Transverse colon (tissue), 4 donors: ENCODE measurements at regions not wholly inside any gene's neighbourhood (a gene's known extent, or its start where the extent isn't known, plus 50 kb on each side); places are given as distances from the start of the nearest gene placed in this dataset.

Experiments
- DNase-seq: peaks from one replicate; pipeline ENCODE4 v3.0.0-alpha.2; 2019
- H3K27ac ChIP-seq, 4 donors: fragments of 200-600 bp; sonication (generic); 2 replicates each; pipeline ENCODE4 v1.5.1; 2016 to 2018; ENCODE audit warnings: inconsistent platforms in 4 of 4
- H3K27me3 ChIP-seq: fragments of 200-600 bp; sonication (generic); 2 replicates; pipeline ENCODE4 v1.5.1; 2017; ENCODE audit warnings: inconsistent platforms
- H3K36me3 ChIP-seq, 4 donors: fragments of 200-600 bp; sonication (generic); 2 replicates each; pipeline ENCODE4 v1.5.1; 2017 to 2019; ENCODE audit warnings: inconsistent platforms in 4 of 4
- H3K4me1 ChIP-seq, 4 donors: fragments of 200-600 bp; sonication (generic); 2 replicates each; pipeline ENCODE4 v1.5.1; 2017 to 2020; ENCODE audit warnings: inconsistent platforms in 4 of 4
- H3K4me3 ChIP-seq, 4 donors: fragments of 200-600 bp; sonication (generic); 1 replicate in 1 of 4; 2 replicates in 3 of 4; pipeline versions ENCODE4 v1.5.1 to v1.6.1; 2017 to 2019; ENCODE audit warnings: inconsistent platforms in 4 of 4
- H3K9me3 ChIP-seq, 2 donors: fragments of 200-600 bp; sonication (generic); 2 replicates each; pipeline ENCODE4 v1.5.1; 2017 to 2019; ENCODE audit warnings: inconsistent platforms in 2 of 2
- EP300 ChIP-seq: sonication (generic); formaldehyde crosslinking; IDR thresholded peaks from one replicate; pipeline ENCODE4 v1.6.1; 2017; ENCODE audit warnings: antibody characterized with exemption, low read depth
- POLR2A ChIP-seq: fragments of 450-650 bp; IDR thresholded peaks from one replicate; pipeline ENCODE4 v1.6.1; 2016; ENCODE audit warnings: antibody characterized with exemption, mild to moderate bottlenecking, moderate library complexity
- POLR2AphosphoS5 ChIP-seq, 3 donors: sonication (generic); formaldehyde crosslinking; IDR thresholded peaks; one replicate each; pipeline ENCODE4 v1.6.1; 2016; ENCODE audit warnings: antibody characterized with exemption in 3 of 3
- WGBS, 2 donors: methylation state at CpG; one replicate each; pipeline ENCODE4 v1.1.5; 2018; ENCODE audit warnings: low coverage in 1 of 2; 5-methylcytosine and 5-hydroxymethylcytosine counted together
- in situ Hi-C, 4 donors: fragments of 200-750 bp; cut with MboI; loops; one replicate each; pipeline versions ENCODE4 v1.15.0 to v1.15.1; 2017; ENCODE audit warnings: low sequenced_read_pairs in 3 of 4, low pct_ligation_motif_present in 1 of 4, low pct_unique_long_range_greater_than_20kb in 1 of 4
- intact Hi-C: fragments of 100-400 bp; cut with DNase I; formaldehyde crosslinking; loops from one replicate; pipeline ENCODE4 v1.15.1; 2023; ENCODE audit warnings: low total_unique reads
- TF ChIP-seq, protein P1 (sequence below), 5 experiments: fragments of 200-600 bp in 3 of 5; fragments of 450-650 bp in 2 of 5; sonication (generic) in 3 of 5; IDR thresholded peaks; 1 replicate in 2 of 5; 2 replicates in 3 of 5; pipeline ENCODE4 v1.5.1; 2016 to 2017; ENCODE audit warnings: antibody characterized with exemption in 5 of 5, inconsistent platforms in 3 of 5, mild to moderate bottlenecking in 2 of 5, moderate library complexity in 1 of 5

DNA sequence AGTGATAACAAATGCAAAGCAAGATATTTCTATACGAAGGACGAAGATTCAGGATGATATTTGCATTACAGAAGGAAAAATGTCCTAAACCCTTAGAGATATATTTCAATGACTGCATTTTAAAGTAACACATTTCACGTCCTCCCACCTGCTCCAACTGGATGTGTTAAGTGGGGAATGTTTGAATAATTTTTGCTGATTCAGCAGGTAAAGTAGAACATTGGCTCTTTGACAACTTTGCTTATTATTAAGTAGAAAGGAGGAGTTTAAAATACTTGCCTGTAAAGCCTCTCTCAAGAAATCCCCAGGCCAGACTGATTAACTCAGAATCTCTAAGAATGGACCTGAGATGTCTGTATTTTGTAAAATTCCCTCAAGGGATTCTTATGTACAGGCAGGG, 1165.2 kb upstream of the PRKX start:
- Histone ChIP-seq H3K36me3 (no peaks in the 10 kb centered on the region), H3K27ac (no peak overlapping the region), H3K9me3 (no peaks in the 10 kb centered on the region), H3K4me1 (no peaks in the 10 kb centered on the region), H3K27me3 (no peaks in the 10 kb centered on the region), H3K4me3 (no peak overlapping the region)
- WGBS, 2 donors = 78% methylated on average over 3 of the region's 3 CpGs; no CpG with 5 or more reads in 1 of the 2 donors
- in situ Hi-C loops (no loop called here), intact Hi-C loops (no loop called here)
- no peak for TF ChIP-seq POLR2A
- DNase-seq = no peak

DNA sequence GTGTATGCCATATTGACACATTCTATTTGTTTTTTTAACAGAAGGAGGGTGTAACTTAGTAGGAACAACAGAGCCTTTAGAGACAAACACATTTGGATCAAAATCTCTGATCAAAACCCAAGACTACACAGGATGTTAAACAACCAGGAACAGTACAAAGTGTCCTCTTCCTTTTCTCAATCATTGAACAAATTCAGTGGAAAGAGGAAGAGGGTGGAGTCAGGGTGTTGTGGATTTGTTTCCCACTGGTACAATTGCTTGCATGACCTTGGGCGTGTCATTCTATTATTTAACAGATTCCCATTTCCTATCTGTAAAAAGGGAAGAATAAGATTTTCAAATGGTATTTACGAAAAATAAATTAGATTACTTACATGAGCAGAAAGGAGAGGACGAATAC, 1162.8 kb upstream of the PRKX start:
- Histone ChIP-seq H3K4me3 (no peak overlapping the region), H3K9me3 (no peaks in the 10 kb centered on the region), H3K27ac (no peak overlapping the region), H3K36me3 (no peaks in the 10 kb centered on the region), H3K27me3 (no peaks in the 10 kb centered on the region), H3K4me1 (no peaks in the 10 kb centered on the region)
- in situ Hi-C loops (no loop called here), intact Hi-C loops (no loop called here)
- WGBS, 2 donors = 65 to 83% methylated on average over 3 of the region's 3 CpGs
- no peak for DNase-seq
- TF ChIP-seq EP300 (no peak), POLR2A (no peak), POLR2AphosphoS5 (IDR thresholded peaks at IDR 0.05) (no peak)
- TF ChIP-seq, protein P1, sequence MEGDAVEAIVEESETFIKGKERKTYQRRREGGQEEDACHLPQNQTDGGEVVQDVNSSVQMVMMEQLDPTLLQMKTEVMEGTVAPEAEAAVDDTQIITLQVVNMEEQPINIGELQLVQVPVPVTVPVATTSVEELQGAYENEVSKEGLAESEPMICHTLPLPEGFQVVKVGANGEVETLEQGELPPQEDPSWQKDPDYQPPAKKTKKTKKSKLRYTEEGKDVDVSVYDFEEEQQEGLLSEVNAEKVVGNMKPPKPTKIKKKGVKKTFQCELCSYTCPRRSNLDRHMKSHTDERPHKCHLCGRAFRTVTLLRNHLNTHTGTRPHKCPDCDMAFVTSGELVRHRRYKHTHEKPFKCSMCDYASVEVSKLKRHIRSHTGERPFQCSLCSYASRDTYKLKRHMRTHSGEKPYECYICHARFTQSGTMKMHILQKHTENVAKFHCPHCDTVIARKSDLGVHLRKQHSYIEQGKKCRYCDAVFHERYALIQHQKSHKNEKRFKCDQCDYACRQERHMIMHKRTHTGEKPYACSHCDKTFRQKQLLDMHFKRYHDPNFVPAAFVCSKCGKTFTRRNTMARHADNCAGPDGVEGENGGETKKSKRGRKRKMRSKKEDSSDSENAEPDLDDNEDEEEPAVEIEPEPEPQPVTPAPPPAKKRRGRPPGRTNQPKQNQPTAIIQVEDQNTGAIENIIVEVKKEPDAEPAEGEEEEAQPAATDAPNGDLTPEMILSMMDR (IDR thresholded peaks at IDR 0.05) = no peak

DNA sequence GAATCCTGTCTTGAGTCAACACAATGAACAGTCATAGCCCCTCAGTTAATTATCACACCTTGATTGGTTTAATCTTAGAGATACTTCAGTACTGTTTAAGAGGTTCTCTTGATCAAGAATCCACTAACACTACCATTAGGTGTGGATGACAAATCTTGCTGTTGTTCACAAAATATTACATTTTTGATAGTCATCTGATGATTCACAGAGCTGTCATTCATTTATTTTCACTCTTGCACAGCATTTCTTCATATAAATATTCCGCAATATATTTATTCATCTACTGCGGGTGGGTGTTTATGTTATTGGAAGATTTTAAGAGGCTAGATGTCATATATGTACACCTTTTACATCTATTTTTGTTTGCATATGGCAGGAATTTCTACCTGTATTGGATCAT, 1138.1 kb upstream of the PRKX start:
- no peaks in the 10 kb centered on the region for H3K36me3 ChIP-seq
- DNase-seq = no peak
- 80 to 85% methylated on average over 1 to 2 of the region's 2 CpGs for WGBS, 2 donors
- no peaks in the 10 kb centered on the region for H3K27me3 ChIP-seq
- in situ Hi-C loops = no loop called here
- TF ChIP-seq POLR2A (no peak), POLR2AphosphoS5 (IDR thresholded peaks at IDR 0.05) (no peak), EP300 (no peak)
- TF ChIP-seq, protein P1 (IDR thresholded peaks at IDR 0.05) = no peak
- H3K4me3 ChIP-seq = no peak overlapping the region
- H3K9me3 ChIP-seq = no peaks in the 10 kb centered on the region
- H3K4me1 ChIP-seq = no peaks in the 10 kb centered on the region
- intact Hi-C loops = no loop called here
- H3K27ac ChIP-seq = no peak overlapping the region

DNA sequence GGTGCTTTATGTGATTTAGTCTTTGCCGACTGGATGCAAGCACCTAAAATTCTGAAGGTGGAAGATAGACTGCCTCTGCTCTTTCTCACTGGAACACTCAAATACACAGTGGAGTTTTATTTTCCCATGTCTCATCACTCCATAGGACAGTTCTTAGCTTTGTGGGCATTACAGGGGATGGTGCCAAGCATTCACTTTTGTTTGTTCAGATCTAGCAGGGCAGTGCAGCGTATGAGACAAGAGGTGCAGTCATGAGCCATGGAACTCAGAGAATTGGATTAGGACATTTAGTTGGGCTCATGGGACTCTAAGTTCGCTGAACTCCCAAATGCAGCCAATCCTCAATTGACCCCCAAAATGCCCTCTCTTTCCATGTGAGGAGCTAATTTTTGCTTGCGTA, 1136.9 kb upstream of the PRKX start:
- no peak overlapping the region for H3K27ac ChIP-seq
- in situ Hi-C loops (no loop called here), intact Hi-C loops (no loop called here)
- no peak overlapping the region for H3K4me3 ChIP-seq
- no peaks in the 10 kb centered on the region for H3K4me1 ChIP-seq
- H3K36me3 ChIP-seq = no peaks in the 10 kb centered on the region
- 85% methylated on average over 4 of the region's 4 CpGs; no CpG with 5 or more reads in 1 of the 2 donors for WGBS, 2 donors
- TF ChIP-seq EP300 = no peak
- no peak for DNase-seq
- no peaks in the 10 kb centered on the region for H3K9me3 ChIP-seq
- no peaks in the 10 kb centered on the region for H3K27me3 ChIP-seq

DNA sequence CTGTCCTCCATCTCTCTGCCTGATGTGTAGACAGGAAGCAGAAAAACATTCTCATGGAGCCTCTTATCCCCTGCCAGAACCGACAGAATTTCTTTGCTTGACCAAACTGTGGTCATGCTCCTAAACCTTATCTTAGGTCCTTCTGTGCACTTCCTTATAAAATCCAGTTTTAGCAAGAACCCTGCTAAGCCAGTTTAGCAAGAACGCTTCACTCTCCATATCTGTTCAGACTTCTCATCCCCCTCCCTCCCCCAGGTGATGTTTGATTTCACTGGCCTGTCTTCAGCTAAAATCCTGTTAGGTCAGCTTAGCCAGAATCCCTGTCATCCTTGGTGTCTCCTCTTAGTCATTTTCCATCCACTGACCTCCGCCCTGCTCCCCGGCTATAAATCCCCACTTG, 1130.9 kb upstream of the PRKX start:
- Histone ChIP-seq H3K36me3 (no peaks in the 10 kb centered on the region), H3K4me1 (no peaks in the 10 kb centered on the region), H3K9me3 (no peaks in the 10 kb centered on the region), H3K27ac (no peak overlapping the region), H3K4me3 (no peak overlapping the region), H3K27me3 (no peaks in the 10 kb centered on the region)
- in situ Hi-C loops = no loop called here
- DNase-seq = no peak
- intact Hi-C loops = loop anchor here (5.0 kb wide), 1 partner anchor 1613 kb away; no protein-coding TSS in a partner anchor
- 65 to 67% methylated on average over 3 to 4 of the region's 4 CpGs for WGBS, 2 donors
- TF ChIP-seq EP300 (no peak), POLR2A (no peak), POLR2AphosphoS5 (IDR thresholded peaks at IDR 0.05) (no peak)
- TF ChIP-seq, protein P1 (IDR thresholded peaks at IDR 0.05) = no peak
